Gastrocnemius medialis (tissue), 4 donors: ENCODE measurements at regions not wholly inside any gene's neighbourhood (a gene's known extent, or its start where the extent isn't known, plus 50 kb on each side); places are given as distances from the start of the nearest gene placed in this dataset.

Experiments used
- CTCF ChIP-seq, 5 experiments: fragments of 450-650 bp in 3 of 5; fragments of 200-600 bp in 2 of 5; sonication (generic) in 2 of 5; IDR thresholded peaks in 4 of 5; conservative IDR thresholded peaks in 1 of 5; 1 replicate in 4 of 5; 2 replicates in 1 of 5; pipeline ENCODE4 v1.5.1; 2016 to 2019; ENCODE audit warnings: antibody characterized with exemption in 5 of 5, mild to moderate bottlenecking in 3 of 5, moderate library complexity in 3 of 5
- POLR2A ChIP-seq, 2 donors: fragments of 450-650 bp; IDR thresholded peaks; one replicate each; pipeline ENCODE4 v1.6.1; 2017; ENCODE audit warnings: antibody characterized with exemption in 2 of 2, mild to moderate bottlenecking in 2 of 2, moderate library complexity in 2 of 2

- no peak for TF ChIP-seq CTCF (IDR thresholded peaks at IDR 0.05 in 4 of 5, conservative IDR thresholded peaks at IDR 0.05 in 1 of 5)
- TF ChIP-seq POLR2A (IDR thresholded peaks at IDR 0.05), result no peak
Measured at GRCh38 chr3:159210336-159210735, 408.5 kb downstream of the MFSD1 start.
